Stimulated activated CD4-positive, alpha-beta T cell treated with anti-CD3 and anti-CD28 coated beads, Interleukin-15, amount 100 ng/mL, for 48 hours (primary cell): ENCODE measurements at regions not wholly inside any gene's neighbourhood (a gene's known extent, or its start where the extent isn't known, plus 50 kb on each side); places are given as distances from the start of the nearest gene placed in this dataset.

Experiments
- DNase-seq, 2 donors: peaks; one replicate each; pipeline ENCODE4 v3.0.0-alpha.2; 2020; ENCODE audit warnings: low read depth in 2 of 2

DNA sequence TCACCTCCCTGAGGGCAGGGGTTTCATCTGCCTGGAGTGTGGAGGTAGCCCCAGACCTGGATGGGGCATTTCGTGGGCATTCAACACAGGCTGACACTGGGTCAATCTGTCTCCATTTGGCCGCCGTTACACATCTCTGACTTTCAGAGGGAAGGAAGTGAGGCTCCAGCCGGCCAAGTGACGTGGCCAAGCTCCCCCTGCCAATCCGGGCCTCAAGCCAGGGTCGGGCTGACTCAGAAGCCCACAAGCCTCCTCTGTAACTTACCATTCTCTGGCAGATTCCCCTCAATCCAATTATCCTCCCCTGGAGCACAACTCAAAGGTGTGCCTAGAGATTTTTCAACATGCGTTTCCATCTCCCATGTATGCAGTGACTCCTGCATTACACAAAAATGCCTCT lies 227.6 kb downstream of the KLF13 start:
- no peak for DNase-seq

DNA sequence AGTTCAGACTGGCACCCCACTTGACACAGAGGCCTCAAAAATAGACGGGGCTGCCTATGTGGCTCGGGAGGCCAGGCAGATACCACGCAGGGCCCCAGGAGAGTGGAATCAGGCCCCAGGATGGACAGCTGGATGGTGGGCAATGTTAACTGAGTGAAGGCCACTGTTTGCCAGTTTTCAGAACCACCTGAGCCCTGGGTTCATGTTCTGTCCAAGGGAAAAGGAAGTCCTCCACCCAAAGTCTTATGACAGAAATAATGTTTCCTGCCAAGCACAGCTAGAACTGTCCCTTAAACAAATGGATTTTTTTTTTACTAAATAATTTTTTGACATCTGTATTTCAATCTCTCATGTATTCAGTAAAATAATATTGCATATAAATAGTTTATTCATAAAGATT lies 228.4 kb downstream of the KLF13 start:
- DNase-seq, result no peak

DNA sequence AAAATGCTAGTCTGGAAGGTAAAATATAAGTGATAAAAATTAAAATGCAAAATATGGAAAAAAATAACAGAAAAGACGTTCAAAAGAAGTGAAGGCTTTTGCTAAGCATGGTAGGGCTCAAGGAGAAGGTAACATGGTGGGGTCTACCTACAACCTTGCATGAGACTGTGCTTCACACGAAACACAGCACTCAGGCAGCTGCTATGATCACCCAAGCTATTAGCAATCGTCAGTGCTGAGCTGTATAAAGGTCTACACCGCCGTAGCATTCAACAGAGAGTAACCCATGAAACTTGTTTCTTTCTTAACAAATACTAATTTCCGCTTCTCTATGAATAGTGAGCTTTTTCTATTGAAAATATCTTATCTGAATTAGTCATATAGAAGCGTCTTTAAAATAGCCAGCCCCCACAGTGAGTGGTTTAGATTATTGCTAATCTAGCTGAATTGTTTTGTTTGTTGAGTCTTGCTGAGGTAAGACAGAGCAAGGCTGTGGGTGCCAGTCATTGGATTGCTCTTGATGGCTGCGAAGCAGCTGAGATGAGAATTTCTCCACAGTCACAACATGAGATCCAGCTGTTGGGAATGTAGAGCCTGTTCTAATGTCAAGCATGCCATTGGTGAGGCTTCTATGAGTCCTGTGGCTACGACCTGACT lies 230.0 kb downstream of the KLF13 start:
- DNase-seq, result no peak

DNA sequence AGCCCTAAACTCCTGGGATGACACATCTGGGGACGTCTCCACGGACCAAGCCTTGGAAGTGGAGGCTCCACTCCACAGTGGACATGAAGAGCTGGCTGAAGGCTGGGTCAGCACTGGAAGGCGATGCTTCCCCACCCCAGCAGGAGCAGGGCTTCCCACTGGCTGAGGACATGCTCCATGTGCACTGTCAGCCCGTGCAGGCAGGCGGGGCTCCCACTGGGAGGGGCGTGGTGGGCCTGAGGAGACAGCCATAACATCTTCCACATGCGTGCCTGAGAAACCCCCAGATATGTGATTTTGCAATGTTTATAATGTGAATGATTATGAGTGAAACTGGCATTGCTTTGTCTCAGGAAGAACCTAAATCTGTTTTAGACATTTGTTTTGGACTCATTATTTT lies 231.3 kb downstream of the KLF13 start:
- DNase-seq, result no peak

DNA sequence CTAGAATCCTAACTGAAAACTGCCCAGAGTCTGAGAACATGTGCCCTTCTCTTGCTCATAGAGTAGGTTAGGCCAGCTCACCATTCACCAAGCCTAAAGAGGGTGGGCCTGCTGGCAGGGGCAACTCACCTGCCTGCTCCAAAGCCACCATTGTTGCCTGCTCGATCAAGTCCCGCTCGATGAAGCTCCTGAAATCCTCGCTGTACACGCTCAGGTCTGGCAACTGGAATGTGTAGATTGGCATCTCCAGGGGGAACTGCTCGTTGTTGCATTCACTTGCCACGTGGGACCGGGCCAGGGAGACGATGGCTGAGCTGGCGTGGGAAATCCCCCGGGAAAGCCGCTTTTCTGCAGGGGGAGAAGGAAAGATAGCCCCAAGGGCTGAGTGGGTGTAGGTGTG lies 232.2 kb downstream of the KLF13 start:
- DNase-seq, result no peak

DNA sequence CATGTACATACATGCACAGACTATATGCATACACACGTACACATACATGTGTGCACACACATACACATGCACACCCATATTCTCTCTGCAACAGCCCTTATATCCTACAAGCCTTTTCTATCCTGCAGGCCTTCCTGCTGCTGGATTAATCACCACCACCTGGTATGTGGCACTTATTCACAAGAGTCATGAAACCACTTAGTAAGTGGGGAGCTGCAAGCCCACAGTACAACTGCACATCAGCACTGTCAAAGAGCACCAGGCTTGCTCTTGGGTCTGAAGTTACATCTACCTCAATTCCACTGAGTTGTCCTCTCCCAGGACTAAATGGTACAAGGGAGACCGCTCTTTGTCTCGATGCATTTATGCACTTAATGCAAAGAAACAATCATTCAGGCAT lies 233.2 kb downstream of the KLF13 start:
- no peak for DNase-seq

DNA sequence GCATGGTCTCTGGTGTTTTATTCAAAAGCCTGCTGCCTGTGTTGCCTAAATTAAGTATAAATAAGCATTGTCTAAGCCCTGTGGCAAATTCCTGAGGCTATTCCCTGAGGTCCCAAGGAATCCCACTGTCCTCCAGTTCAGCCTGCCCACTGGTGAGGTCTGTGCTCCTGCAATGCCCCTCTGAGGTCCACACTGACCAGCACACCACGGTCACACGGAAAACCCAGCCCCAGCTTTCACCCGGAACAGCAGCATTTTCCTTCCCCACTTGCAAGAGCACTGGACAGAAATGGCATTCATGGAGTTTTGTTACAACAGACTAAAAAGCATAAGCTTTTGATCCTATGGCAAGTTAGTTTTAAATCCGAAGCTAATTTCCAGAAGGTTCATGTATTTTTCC lies 234.0 kb downstream of the KLF13 start:
- no peak for DNase-seq

DNA sequence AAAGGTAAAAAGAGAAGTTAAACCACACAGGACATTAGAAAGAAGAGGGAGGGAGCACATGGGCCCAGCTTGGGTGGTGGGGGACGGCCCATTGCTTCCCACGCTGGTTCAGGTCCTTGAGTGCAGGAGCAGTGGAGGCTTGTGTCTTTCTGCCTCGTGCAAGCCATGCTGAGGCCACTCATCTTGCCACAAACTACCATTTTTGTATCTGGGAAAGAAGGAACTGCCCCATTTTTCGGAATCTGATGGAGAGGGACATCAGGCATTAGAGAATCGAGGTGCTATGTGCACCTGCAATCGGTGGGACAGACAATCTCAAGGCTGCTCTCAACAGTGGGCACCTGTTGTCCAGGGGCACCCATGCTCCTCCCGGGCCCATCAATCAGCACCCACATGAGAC lies 234.5 kb downstream of the KLF13 start:
- no peak for DNase-seq

DNA sequence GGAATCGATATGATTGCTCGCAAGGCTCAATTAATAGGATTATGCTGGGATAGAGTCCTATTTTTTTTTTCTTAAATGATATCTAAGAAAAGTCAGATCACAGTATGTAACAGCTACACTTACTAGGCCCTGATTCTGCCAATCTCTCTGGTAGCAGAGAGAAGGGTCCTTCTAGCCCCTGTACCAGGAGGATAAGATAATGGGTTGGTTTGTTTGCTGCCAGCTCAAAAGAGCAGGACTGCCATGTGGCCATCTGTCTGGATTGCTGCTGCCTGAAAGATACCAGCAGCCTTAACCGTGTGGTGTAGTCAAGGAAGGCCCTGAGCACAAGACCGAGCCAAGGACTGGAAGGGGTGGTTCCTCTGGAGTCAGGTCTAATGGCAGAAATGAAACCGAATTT lies 236.4 kb downstream of the KLF13 start:
- DNase-seq, result no peak

DNA sequence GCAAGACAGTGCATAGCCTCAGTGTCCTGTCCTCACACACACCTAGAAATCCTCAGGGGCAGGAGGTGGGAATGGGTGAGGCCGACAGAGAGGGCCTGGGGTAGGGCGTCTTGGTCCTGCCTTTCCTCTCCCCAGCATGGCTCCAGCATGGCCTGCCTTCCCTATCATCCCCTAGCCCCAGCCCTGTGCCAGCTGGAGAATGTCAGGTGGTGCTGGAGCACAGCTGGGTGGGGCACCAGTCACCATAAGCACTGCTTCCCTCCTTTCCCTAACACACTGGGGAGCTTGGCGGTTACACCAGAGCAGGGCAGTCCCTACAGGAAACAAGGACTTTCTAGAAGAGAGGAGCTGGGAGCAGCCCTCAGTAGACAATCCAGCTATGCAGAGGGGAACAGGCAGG lies 236.8 kb downstream of the KLF13 start:
- DNase-seq, result no peak

DNA sequence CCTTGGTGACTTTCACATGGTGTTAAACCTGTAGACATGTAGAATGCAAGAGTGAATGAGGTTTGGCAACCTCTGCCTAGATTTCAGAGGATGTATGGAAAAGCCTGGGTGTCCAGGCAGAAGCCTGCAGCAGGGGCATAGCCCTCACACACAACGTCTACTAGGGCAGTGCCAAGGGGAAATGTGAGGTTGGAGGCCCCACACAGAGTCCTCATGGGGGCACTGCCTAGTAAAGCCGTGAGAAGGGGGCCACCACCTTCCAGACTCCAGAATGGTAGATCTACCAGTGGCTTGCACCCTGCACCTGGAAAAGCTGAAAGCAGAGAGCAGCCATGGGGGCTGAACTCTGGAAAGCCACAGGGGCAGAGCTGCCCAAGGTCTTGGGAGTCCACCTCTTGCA lies 241.2 kb downstream of the KLF13 start:
- DNase-seq, result no peak

DNA sequence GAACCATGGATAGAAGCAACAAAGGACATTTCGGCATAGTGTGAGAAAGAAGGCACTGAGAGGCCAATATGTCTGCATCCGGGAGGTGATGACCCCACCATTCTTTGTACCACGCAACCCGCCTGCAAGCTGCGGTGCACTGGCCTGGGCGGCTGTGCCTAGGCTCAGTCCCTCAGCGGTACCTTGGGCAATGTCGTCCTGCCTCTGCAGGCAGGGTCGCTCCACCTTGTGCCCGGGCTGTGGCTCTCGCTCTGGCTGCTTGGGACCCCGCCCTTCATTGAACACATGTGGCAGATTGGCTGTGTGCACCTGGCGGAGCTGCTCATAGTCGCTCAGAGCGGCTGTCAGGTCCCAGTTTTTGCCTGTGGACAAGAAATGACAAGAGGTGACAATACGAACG lies 243.2 kb downstream of the KLF13 start:
- no peak for DNase-seq

DNA sequence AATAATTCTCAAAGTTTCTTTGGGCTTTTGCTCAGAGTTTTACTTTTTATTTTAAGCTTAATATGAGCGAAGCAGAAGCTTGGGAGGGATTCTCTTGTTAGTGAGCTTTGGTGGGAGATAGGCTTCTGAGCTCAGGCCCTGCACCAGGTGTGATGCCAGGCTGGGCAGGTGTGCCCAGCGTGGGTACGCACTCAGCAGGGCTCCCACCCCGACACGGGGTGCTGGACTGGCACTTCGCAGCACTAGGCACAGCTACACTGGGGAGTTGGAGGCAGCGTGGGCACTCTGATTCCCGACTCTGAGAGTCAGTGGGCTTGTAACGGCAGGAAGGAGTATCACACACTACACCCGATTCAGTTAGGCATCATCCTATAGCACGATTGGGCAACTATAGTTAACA lies 244.0 kb downstream of the KLF13 start:
- DNase-seq, result no peak

DNA sequence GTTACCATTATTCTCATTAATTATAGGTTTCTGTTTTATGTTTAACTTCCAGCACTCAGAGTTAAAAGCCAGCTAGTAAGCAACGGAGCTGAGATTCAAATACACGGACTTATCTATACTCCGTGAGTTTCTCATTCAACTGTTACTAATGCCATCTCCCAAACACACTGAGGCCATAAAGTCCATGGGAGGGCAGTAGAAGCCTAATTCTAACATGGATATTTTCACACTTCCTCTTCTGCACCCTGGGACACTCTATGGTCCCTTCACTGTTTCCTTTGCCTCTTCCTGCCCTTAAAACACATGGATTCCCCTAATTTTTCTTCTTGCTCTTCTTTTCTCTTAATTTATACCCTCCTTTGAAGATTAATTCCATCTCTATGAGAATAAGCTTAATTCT lies 245.0 kb downstream of the KLF13 start:
- DNase-seq, result no peak

DNA sequence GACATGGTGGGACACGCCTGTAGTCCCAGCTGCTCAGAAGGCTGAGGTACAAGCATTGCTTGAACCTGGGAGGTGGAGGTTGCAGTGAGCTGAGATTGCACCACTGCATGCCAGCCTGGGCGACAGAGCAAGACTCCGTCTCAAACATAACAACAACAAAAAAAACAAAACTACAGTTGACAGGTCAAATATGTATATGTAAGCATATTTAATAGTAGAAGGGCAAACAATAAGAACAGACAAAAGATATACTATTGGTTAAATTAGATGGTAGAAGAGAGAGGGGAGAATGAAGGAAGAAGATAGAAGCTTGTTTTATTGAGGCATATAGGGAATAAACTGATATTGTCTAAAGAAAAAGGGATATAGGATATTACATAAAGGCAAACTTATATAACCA lies 247.1 kb downstream of the KLF13 start:
- no peak for DNase-seq

DNA sequence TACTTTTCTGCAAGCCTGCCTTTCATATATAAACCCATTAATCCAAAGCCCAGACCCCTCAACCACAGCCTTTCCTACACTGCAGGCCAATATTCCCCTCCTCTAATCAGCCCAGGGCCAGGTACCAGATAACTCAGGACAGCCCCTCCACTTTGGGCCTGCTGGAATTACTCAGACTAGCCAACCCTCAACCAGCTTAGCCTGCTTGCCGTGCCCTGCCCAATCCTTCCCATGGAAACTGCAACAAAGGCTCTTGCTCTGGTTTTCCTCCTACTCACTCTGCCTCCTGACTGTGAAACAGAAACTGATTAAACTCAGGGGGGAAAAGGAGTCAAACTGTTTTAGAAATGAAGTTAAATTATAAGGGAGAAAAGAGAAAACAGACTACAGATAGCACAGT lies 248.1 kb downstream of the KLF13 start:
- no peak for DNase-seq

DNA sequence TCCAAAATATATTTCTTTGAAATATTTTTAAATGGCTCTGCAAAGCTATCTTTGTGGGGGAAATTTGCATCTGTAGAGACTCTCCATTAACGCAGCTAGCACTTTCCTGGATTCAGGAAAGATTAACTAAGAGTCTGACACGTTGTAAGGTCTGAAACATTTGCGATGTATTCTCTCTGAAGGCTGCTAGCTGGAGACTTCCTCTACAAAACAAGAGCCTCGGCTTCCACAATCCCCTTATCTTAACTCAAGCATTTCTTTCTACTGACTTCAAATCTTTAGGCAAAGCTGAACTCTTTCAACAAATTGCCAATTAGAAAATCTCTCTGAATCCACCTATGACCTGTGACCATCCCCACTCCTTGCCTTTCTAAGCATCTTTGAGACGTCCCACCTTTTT lies 250.5 kb downstream of the KLF13 start:
- DNase-seq, result no peak

DNA sequence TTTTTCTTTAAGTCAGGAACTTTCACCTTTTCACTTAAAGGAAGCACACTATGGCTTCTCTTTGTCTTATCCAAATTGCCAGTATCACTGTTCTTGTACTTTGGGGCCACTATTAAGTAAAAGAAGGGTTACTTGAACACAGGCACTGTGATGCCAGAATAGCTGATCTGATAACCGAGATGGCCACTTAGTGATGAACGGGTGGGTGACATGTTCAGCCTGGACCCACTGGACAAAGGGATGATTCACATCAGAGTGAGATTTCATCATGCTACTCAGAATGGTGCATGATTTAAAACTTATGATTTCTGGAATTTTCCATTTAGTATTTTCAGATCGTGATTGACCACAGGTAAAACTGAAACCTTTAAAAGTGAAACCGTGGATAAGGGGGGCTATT lies 252.6 kb downstream of the KLF13 start:
- no peak for DNase-seq

DNA sequence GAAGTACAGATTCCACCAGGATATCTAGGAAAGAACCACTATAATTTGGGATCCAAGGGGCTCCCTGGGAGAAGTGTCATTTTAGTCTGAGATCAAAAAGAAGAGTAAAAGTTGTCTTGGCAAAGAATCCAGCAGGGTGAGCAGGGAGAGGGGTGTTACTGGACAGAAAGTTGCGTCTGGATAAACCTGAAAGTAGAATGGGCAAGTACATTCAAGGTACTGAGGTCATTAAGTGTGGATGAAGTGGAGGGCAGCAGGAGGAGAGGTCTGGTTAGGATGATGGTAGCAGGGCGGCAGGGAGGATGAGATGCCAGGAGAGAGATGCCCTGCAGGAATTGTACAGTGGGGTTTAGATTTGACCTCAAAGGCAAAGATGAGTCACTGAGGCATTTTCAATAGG lies 253.3 kb downstream of the KLF13 start:
- no peak for DNase-seq

DNA sequence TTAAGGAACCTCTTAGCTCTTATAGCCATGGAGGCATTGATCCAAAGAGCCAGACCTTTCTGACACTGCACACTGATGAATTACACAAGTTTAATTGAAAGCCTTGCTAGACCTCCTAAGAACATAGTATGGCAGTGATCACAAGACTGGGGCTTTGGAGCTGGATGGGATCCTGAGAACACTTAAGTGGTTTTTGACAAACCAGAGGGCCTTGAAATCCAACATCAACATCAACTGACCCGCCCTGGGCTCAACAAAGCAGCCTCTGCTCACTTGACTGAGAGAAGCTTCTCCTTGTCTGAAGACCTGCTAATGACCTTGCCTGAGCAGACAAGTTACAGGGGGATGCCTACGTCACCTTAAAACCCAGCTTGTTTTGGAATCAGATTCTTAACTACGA lies 257.6 kb downstream of the KLF13 start:
- no peak for DNase-seq

DNA sequence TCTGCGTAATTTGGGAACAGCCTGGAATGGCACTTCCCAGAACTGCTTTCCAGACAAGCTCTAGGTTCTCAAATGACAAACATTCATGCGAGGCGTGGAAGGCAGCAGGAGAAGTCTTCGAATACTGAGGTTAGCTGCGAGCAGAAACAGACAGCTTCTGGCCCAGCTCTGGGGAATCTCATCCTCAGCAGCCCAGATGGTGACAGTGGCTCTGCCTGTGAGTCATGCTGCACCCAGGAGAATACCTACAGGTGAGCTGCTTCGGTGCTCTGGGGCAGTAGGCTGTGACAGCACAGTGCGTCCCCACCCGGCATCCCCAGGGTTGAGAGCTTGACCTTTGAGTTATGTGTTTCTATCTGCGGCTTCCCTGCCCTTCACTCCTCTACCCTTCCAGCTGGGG lies 258.6 kb downstream of the KLF13 start:
- no peak for DNase-seq

DNA sequence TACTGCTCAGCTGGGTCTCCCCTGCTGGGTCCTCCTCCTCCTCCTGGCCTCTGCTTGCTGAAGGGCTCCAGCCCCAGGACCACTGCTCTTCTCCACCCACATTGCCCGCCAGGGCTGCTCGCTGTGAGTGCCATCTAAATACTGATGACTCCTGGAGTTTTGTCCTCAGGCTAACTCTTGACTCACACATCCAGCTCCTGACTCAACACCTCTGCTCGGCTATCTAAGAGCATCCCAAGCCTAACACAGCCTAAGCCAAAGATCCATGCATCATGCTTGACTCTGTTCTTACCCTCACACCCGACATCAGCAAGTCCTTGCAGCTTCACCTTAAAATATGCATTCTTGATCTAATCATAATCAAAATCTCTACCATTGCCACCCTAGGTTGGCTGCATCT lies 260.2 kb downstream of the KLF13 start:
- no peak for DNase-seq

DNA sequence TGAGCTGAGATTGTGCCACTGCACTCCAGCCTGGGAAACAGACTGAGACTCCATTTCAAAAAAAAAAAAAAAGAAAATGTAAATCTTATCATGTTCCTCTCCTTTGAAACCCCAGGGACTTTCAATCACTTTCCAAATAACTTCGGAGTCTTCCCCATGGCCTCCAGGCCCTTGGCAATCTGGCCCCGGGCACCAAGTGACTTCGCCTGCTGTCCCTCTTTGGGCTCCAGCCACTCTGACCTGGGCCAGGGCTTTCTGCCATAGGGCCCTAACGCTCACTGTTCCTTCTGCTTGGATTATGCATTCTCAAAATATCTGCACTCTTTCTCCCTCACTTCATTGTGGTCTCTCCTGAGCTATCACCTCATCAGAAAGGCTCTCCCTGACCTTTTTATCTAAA lies 260.9 kb downstream of the KLF13 start:
- DNase-seq, result no peak

DNA sequence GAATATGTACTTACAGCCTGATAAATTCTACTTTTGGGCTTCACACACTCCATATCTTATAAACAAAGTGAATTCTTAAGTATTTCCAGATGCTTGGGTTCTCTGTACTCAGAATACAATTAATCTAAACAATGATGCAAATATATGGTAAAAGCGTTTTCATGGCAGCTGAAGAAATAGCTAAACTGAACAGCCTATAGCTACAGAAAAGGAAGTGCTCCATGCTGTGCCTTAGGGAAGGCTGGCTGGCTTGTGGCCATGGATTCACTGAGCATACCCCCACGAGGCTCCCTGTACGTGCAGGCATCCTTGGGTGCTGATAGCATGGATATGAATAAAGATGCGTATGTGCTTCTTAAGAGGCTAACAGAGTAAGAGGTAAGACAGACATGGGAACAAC lies 264.0 kb downstream of the KLF13 start:
- no peak for DNase-seq

DNA sequence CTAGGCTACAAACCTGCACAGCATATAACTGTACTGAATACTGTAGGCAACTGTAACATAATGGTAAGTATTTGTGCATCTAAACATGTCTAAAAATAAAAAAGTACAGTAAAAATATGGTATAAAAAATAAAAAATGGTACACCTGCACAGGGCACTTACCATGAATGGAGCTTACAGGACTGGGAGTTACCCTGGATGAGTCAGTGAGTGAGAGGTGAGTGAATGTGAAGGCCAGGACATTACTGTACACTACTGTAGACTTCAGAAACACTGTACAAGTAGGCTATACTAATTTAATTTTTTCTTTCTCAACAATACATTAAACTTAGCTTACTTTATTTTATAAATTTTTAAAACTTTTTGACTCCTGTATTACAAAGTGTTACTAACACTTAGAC lies 265.3 kb downstream of the KLF13 start:
- DNase-seq, result no peak
